AG09319 (cell line): ENCODE measurements at regions not wholly inside any gene's neighbourhood (a gene's known extent, or its start where the extent isn't known, plus 50 kb on each side); places are given as distances from the start of the nearest gene placed in this dataset.
"Not testable (repeated sequence)": the region's sequence is repeated elsewhere in the genome, so short reads cannot be mapped to it uniquely, and the experiment has no call there.

Source experiments
- DNase-seq: peaks from one replicate; pipeline ENCODE4 v3.0.0-alpha.2; 2010; ENCODE audit warnings: low read depth; ENCODE audit errors: extremely low read depth
- CTCF ChIP-seq: IDR thresholded peaks from 2 replicates; pipeline ENCODE4 v1.5.1; 2011; ENCODE audit warnings: low read depth, mild to moderate bottlenecking, inconsistent platforms, low read length, moderate library complexity

- no peak for TF ChIP-seq CTCF
Observed at GRCh38 chr7:81187753-81188152, 268.9 kb upstream of the SEMA3C start.

GRCh38 chr7:81186691-81187090, 267.8 kb upstream of the SEMA3C start:
- TF ChIP-seq CTCF, result no peak
- DNase-seq, result no peak

More at GRCh38 chr7:81187753-81188152, 268.9 kb upstream of the SEMA3C start:
- no peak for DNase-seq

DNA sequence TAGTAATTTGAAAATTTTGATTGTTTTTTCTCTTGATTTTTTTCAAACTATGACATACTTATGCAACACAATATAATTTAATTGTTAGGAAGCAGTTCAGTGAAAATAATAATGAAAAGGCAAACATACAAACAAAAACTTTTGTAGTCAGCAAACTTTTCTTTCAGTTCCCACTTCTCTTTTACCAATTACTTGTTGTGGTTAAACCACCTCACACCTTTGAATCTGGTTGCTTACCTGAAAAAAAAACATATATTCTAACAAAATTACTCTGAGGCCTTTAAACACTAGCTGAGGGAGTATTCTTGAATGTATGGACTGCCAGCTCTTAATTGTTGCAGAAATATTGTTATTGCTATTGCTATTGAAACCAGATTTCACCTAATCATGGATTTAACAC, 266.2 kb upstream of the SEMA3C start:
- TF ChIP-seq CTCF, result no peak
- no peak for DNase-seq

- DNase-seq, result no peak
- TF ChIP-seq CTCF, result no peak
Observed at GRCh38 chr7:81183326-81183725, 264.5 kb upstream of the SEMA3C start.

GRCh38 chr7:81182056-81182455, 263.2 kb upstream of the SEMA3C start:
- DNase-seq, result not testable (repeated sequence)

DNA sequence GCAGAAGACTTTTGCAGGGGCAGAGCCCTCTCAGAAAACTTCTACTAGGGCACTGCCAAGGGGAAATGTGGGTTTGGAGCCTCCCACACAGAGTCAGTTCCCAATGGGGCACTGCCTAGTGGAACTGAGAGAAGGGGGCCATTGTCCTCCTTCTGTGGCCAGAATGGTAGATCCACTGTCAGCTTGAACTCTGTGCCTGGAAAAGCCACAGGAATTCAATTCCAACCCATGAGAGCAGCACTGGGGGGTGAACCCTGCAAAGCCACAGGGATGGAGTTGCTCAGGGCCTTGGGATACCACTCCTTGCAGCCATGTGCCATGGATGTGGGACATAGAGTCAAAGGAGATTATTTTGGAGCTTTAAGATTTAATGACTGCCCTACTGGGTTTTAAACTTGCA, 262.2 kb upstream of the SEMA3C start:
- DNase-seq, result no peak
- TF ChIP-seq CTCF, result no peak

DNA sequence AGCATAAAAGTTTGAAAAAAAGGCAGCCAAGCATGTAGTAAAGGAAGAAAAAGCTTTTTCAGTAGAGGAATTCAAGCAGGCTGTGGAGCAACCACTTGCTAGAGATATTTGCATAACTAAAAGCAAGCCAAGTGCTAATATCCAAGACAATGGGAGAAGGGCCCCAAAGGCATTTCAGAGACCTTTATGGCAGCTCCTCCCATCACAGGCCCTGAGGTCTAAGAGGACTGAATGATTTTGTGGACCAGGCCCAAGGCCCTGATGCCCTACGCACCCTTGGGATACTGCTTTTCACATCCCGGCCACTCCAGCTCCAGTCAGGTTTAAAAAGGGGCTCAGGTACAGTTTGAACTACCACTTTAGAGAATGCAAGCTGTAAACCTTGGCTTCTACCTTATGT, 261.7 kb upstream of the SEMA3C start:
- DNase-seq, result no peak
- TF ChIP-seq CTCF, result no peak

DNA sequence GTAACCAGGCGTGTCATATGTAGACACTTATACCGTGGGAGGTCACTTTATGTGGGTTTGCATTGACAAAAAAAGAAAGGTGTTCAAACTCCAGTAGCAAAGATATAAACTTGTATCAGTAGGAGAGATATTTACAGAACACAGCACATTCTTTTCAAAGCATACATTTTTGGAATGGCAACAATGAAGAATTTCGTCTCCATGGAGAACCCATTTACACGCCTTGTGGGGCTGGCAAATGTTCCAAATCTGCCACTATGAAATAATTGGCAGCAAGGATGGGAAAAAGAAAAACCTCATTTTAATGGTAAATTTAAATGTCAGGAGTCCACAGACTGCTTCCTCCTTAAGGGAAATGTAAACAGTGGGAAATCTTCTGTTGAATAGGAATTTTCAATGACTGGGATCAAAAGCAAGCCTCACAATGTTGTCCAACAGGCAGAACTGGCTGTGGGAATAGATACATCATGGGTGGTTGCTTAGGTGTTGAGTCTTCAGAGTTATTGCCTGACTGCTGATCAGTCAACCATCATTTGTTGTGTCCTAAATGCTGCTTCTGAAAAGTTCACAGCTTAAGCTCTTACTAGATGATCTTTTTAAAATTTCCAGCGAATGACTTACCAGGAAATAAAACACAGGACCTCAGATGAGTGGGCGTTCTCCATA, 256.6 kb upstream of the SEMA3C start:
- no peak for TF ChIP-seq CTCF
- DNase-seq, result no peak
